Stimulated activated CD8-positive, alpha-beta memory T cell treated with anti-CD3 and anti-CD28 coated beads, Interleukin-12 subunit alpha, Interleukin-12 subunit beta, amount 100 ng/mL, for 24 hours (primary cell): ENCODE measurements at regions not wholly inside any gene's neighbourhood (a gene's known extent, or its start where the extent isn't known, plus 50 kb on each side); places are given as distances from the start of the nearest gene placed in this dataset.
"Not testable (repeated sequence)": the region's sequence is repeated elsewhere in the genome, so short reads cannot be mapped to it uniquely, and the experiment has no call there.

Experiments used
- DNase-seq: peaks from one replicate; pipeline ENCODE4 v3.0.0-alpha.2; 2020; ENCODE audit errors: extremely low read depth

DNA sequence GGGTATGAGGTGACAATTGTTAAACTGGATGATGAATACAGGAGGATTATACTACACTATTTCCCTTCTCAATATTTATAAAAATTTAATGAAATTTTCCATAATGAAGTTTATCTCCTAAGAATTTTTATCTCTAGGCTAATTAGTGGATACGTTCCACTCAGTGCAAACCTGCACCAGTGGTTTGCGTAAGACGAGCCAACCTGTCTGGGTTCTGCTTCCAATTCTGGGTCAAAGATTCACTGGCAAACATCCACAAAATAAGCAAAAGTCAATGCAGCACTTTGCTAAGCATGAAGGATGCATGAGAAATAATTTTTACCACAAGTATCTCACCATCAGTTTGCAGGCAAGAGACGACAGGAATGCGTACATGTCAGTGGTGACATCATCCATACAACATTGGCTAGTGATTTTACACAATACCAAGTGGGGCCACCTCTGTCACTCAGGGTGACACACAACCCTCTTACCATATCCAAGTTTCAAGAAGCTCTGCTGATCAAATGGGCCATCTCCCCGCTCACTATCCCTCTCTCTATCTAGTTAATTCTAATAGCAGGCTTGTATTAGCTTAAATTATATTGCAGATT is 51.7 kb downstream of the FAM50B start:
- DNase-seq = no peak

GRCh38 chr6:3902871-3903648 is 53.9 kb downstream of the FAM50B start:
- no peak for DNase-seq

DNA sequence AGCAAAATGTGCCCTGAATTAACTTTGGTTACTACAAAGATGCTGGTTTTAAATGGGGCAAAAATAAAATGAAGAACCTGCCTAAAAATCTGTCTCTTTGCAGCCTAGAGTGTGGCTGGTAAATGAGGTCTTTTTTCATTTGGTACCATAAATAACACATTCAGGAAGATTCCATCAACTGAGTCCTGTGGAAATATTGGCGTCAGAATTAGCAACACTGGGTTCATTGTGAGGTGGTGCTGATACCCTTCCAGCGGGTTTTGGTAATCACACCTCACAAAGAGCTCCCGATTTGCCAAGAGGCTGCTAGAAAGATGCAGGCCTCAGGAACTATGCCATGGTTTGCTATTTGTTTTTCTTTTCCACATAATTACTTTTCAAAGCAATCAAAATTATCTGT is 55.3 kb downstream of the FAM50B start:
- no peak for DNase-seq

GRCh38 chr6:3905945-3906845 is 57.0 kb downstream of the FAM50B start:
- DNase-seq = no peak

- no peak for DNase-seq
These were observed 57.6 kb downstream of the FAM50B start for GRCh38 chr6:3906846-3907151.

- DNase-seq = no peak
These were observed 59.0 kb downstream of the FAM50B start for GRCh38 chr6:3908223-3908622.

GRCh38 chr6:3908961-3909360 is 59.8 kb downstream of the FAM50B start:
- DNase-seq = no peak

GRCh38 chr6:3910106-3910663 is 61.0 kb downstream of the FAM50B start:
- DNase-seq = no peak

DNA sequence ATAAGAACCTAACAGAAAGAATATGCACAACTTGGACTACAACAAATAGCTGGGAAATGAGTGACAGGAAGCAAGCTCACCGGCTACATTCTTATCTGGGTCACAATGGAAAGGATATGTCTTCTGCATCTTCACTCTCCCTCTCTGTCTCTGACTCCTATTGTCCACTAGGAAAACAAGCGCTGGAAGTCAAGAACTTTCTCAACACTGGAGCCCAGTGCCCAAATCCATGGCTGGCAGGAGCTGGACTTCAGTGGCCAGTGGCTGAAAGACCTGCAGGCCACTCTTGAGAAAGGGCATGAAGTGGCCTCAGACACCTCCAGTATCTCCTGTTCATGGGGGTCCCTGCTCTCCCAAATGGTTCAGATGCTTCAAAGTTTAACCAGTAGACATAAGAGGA is 62.0 kb downstream of the FAM50B start:
- DNase-seq = no peak

DNA sequence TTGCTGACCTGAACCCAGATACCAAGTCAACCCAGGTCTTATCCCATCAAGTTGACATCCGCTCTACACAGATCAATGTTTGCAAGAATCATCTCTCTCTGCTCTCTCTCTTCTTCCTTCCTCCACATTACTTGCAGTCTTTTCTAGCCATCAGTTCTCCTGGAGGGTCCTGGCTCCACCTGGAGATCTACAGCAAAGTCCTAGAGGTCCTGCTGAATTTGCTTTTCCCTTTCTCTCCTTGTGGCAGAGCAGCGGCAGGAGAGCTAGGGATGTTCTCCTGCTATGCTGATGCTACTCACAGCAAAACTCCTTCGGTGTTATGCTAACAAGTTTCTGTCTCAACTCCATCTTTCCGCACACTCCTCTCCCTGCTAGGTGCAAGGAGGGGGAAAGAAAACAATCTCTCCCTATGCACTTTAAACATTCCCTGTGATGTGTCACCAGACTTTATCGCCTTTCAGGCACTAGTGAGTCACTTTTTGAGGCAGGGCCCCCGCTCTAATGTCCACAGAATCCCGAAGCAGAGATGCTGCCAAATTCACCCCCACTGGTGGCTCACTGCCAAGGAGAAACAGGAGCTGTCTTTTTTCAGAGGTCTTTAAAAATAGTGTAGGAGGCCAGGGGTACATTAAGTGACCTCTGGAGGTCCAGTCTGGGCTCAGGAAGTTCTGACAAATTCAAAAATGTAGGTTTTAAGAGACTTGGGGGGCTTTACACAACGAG is 62.6 kb downstream of the FAM50B start:
- DNase-seq = no peak

DNA sequence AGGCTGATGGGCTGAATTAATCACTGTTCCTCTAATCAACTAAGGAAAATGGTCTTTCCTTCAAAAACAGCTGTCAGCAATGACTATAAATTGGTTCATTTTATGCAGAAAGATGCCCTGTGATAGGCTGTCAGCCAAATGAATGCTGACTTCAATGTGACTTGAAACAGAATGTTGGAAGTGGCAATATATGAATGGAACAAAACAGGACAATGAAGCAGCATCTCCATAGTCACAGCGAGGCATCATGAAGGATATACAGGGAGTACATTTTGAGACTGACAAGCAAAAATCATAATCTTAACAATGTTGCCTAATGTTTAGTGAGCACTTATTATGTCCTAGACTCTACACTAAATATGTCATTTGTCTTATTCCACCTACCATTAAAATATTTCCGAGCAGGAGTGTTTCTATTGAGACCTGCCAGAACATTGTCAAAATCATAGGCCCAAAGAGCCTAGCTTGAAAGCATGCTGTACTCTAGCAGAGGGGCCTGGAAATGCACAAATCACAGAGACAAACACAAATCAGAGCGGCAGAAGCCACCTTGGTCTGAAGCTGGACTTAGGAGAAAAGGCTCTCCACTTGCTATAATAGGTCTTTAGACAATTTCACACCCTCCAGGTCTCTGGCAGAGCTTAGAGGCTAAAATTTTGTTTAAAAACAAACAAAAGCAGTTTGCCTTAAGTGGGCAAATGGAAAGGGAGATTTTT is 63.3 kb downstream of the FAM50B start:
- DNase-seq = no peak

DNA sequence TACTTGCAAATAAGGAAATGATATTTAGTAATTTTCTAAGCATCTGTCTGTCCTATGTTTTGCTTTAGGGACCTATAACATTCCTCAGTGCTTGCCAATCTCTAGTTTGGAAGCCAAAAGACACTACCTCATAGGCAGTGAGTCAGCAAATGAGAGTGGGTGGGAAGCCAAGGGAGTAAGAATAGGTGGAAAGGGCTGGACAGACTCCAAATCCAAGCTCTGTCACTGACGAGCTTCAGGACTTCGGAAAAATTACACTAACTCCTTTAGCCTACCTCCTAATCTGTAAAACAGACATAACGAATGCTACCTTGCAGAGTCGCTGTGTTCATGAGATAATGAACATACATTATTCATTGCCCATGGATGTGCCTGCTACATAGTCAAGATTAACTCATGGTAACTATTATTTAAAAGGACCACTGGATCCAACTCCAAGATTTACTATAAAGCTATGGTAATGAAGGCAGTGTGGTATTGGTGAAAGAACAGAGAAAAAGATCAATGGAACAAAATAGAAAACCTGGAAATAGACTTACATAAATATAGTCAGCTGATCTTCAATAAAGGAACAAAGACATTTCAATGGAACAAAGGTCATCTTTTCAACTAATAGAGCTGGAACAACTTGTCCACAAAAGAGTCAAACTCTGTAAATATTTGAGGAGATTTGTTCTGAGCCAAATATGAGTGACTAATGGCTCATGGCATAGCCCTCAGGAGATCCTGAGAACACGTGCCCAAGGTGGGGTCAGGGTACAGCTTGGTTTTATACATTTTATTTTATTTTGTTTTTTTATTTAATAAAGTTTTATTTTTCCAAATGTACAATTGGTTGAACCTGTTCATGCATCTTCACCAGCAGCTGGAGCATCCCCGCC is 64.1 kb downstream of the FAM50B start:
- no peak for DNase-seq

DNA sequence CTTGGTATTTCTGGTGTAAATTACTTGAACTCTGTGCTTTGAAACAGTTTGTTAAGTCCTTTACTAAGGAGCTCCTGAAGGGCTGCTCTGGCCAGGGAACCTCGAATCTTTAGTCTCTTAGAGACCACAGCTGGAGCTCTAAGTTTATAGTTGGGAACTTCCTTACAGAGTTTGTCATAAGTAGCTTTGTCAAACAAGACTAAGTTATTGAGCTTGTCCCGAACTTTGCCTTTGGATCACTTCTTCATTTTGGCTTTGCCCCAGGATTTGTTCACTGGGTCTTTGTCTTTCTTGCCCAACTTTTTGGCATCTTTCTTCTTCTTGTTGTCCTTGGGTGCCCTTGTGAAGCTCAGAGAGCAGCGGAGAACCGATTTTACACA is 64.8 kb downstream of the FAM50B start:
- DNase-seq = no peak

DNA sequence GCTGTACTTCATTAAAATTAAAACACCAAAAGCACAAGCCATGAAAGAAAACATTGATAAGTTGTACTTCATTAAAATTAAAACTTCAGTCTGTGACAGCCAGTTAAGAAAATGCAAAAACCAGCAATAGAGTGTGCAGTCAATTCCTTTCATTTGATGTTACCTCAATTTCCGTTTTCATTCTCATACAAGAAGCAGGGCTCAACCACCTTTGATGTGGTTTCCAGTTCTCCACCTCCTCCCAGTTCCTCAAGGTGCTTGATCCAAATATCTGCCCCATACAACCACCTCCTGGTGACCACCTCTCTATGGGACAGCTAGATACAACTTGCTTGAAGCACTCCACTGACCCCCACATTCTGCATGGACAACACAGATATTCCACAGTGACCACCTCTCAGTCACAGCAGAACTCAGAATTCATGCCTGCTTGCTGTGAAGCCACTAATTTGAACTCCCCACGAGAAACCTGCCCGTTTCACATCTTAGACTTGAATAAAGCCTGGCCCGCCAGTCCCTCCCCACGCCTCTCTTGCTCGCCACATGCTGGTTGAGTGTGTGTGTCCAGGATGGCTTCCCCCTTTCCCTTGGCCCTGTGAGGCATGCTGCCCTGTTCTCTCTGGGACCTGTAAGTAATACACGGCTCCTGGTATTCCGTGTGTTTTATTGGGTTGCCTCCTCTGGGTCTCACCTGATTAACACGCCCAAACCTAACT is 66.1 kb downstream of the FAM50B start:
- no peak for DNase-seq

GRCh38 chr6:3916211-3916610 is 67.0 kb downstream of the FAM50B start:
- DNase-seq = no peak

GRCh38 chr6:3916749-3917148 is 67.6 kb downstream of the FAM50B start:
- DNase-seq = not testable (repeated sequence)

- DNase-seq = no peak
These were observed 69.3 kb downstream of the FAM50B start for GRCh38 chr6:3918469-3918868.

- DNase-seq = no peak
These were observed 70.0 kb downstream of the FAM50B start for GRCh38 chr6:3919130-3919628.

- no peak for DNase-seq
These were observed 70.7 kb downstream of the FAM50B start for GRCh38 chr6:3919849-3920248.
